Head of caudate nucleus (tissue), 42 donors: ENCODE measurements at regions not wholly inside any gene's neighbourhood (a gene's known extent, or its start where the extent isn't known, plus 50 kb on each side); places are given as distances from the start of the nearest gene placed in this dataset.

ENCODE experiments used
- DNase-seq, 42 donors: peaks; one replicate each; pipeline versions ENCODE4 v3.0.0 to v3.0.0-alpha.2; 2020 to 2021; ENCODE audit warnings: mixed read lengths in 7 of 42
- intact Hi-C: fragments of 100-400 bp; cut with DNase I; formaldehyde crosslinking; loops from one replicate; pipeline ENCODE4 v1.15.0; 2022

DNA sequence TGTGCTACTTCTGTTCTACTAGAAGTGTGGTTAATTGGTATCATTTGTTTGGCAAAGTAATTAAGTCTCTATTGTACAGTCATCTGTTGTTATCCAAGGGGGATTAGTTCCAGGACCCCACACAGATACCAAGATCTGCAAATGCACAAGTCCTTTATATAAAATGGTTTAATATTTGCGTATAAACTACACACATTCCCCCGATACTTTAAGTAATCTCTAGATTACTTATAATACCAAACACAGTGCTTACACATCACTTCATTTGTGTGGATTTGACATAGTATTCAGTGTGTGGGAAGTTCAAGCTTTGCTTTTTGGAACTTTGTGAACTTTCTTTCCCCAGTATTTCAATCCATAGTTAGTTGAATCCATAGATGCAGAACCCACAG is 50.5 kb upstream of the ABI3BP start:
- intact Hi-C loops = no loop called here
- no peak for DNase-seq

DNA sequence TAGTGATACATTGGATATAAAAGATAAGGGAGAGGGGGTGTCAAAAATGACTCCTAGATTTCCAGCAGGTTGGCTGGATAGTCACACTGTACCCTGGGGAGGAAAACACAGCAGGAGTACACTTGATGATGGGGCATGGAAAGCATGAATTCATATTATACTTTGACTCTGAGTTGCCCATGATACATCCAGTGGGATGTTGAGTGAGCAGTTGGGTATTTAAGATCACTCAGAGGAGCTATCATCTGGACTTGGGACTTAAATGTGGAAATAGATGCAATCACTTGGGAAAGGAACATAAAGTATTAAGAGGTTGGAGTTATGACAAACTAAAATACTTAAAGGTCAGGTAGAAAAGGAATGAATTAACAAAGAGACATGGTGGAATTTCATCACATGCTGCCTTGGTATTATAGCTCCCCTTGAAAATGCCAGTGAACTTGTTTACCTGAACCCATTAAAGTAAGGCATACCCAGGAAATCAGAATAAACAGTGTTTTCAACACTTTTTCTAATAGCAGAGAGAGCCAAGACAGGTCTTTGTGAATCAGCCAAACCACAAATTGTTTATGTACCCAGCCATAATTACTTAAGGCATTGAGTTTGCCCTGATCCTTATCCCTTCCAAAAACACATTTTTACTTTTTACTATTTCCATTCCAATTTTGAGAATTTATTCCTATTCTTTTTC is 49.9 kb upstream of the ABI3BP start:
- intact Hi-C loops = no loop called here
- no peak for DNase-seq
